Mesodermal cell (in vitro differentiated cells): ENCODE measurements at regions not wholly inside any gene's neighbourhood (a gene's known extent, or its start where the extent isn't known, plus 50 kb on each side); places are given as distances from the start of the nearest gene placed in this dataset.

Experiments
- H3K27ac ChIP-seq: 2 replicates; pipeline ENCODE4 v1.7.0; 2013; ENCODE audit warnings: mild to moderate bottlenecking, low read depth, low read length, moderate library complexity; ENCODE audit not compliant: severe bottlenecking
- H3K36me3 ChIP-seq: 2 replicates; pipeline ENCODE4 v1.7.1; 2013; ENCODE audit warnings: mild to moderate bottlenecking, low read length, moderate library complexity; ENCODE audit not compliant: control insufficient read depth, insufficient read depth
- H3K4me1 ChIP-seq: one replicate; pipeline ENCODE4 v1.7.1; 2013; ENCODE audit warnings: mild to moderate bottlenecking, low read length; ENCODE audit not compliant: insufficient read depth, control insufficient read depth, poor library complexity, severe bottlenecking
- H3K4me3 ChIP-seq: 2 replicates; pipeline ENCODE4 v1.7.0; 2013; ENCODE audit warnings: low read length, control low read depth, mild to moderate bottlenecking; ENCODE audit not compliant: insufficient read depth, poor library complexity, severe bottlenecking; ENCODE audit errors: extremely low read depth
- H3K9me3 ChIP-seq: 2 replicates; pipeline ENCODE4 v1.7.1; 2013; ENCODE audit warnings: mild to moderate bottlenecking, low read length, moderate library complexity; ENCODE audit not compliant: control insufficient read depth
- WGBS, 2 experiments: methylation state at CpG; one replicate each; pipeline ENCODE4 v1.1.5; 2013; ENCODE audit warnings: missing lambda C conversion rate in 2 of 2; ENCODE audit not compliant: insufficient coverage in 2 of 2; 5-methylcytosine and 5-hydroxymethylcytosine counted together

- Histone ChIP-seq H3K4me3 (no peak overlapping the region), H3K27ac (no peak overlapping the region), H3K9me3 (no peaks in the 10 kb centered on the region), H3K36me3 (no peaks in the 10 kb centered on the region), H3K4me1 (no peaks in the 10 kb centered on the region)
- 100% methylated on average over 1 to 2 of the region's 2 CpGs for whole genome bisulfite sequencing, 2 experiments
Measured at GRCh38 chr9:107948601-107949000, 459.0 kb upstream of the KLF4 start.

DNA sequence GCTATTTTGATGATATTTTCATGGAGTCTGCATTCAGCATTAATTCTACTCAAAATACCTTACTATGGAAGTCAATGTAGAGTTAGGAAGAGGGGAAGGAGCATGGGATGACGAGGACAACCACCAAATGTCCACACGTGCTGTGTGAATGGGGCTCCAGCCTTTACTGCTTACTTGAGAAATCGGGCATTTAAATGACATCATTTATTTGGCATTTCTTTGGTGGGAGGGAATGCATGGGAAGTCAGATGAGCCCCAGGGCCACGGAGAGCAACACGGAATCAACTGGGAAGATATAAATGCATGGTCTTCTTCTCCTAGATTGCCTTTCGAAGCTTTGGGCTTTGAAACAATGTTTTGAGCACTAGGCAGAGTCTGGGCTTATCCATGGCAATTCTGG lies 458.5 kb upstream of the KLF4 start:
- WGBS, 2 experiments: 77 to 94% methylated on average over 4 to 6 of the region's 6 CpGs
- Histone ChIP-seq H3K36me3 (no peaks in the 10 kb centered on the region), H3K4me3 (no peak overlapping the region), H3K9me3 (no peaks in the 10 kb centered on the region), H3K4me1 (no peaks in the 10 kb centered on the region), H3K27ac (no peak overlapping the region)

- Histone ChIP-seq H3K27ac (no peak overlapping the region), H3K36me3 (no peaks in the 10 kb centered on the region), H3K4me3 (no peak overlapping the region), H3K9me3 (no peaks in the 10 kb centered on the region), H3K4me1 (no peaks in the 10 kb centered on the region)
- 94 to 100% methylated on average over 2 of the region's 5 CpGs for WGBS, 2 experiments
Measured at GRCh38 chr9:107946364-107947141, 457.0 kb upstream of the KLF4 start.

GRCh38 chr9:107945961-107946360 lies 456.4 kb upstream of the KLF4 start:
- WGBS, 2 experiments: 75 to 80% methylated on average over 1 of the region's 2 CpGs
- Histone ChIP-seq H3K9me3 (no peaks in the 10 kb centered on the region), H3K27ac (no peak overlapping the region), H3K4me1 (no peaks in the 10 kb centered on the region), H3K36me3 (no peaks in the 10 kb centered on the region), H3K4me3 (no peak overlapping the region)

DNA sequence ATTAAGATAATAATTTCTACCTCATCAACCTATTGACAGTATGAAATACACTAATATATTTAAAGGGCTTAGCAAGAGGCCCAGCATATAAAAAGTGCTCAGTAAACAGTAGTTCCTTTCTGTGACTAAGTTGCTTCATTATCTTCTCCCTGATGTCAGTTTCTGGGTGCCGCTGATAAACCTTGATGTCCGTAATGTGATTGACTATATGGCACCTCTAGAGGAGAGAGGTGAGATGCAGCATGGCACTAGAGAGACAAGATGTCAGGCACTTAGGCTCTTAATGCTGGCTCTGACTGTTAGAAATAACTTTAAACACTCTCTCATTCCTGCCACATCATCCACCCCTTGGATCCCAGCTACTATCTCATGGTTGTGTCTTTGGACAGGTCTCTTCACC lies 455.9 kb upstream of the KLF4 start:
- H3K4me3 ChIP-seq: no peak overlapping the region
- no peaks in the 10 kb centered on the region for H3K4me1 ChIP-seq
- WGBS, 2 experiments: 31 to 43% methylated on average over 2 of the region's 2 CpGs
- no peak overlapping the region for H3K27ac ChIP-seq
- no peaks in the 10 kb centered on the region for H3K36me3 ChIP-seq
- no peaks in the 10 kb centered on the region for H3K9me3 ChIP-seq

DNA sequence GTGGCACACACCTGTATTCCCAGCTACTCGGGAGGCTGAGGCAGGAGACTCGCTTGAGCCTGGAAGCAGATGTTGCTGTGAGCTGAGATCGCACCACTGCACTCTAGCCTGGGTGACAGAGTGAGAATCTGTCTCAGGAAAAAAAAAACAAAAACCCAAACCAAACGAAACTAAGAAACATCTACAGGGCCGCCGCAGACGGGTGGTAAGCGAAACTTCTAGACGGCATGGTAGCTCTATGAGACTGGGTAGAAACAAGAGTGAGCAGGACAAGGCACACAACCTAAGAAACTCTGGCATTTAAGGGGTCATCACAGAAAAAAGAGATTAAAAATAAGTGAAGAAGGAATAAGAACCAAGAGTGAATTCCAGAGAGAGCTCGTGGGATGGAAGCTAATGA lies 454.8 kb upstream of the KLF4 start:
- no peaks in the 10 kb centered on the region for H3K36me3 ChIP-seq
- no peaks in the 10 kb centered on the region for H3K4me1 ChIP-seq
- 90 to 95% methylated on average over 3 to 7 of the region's 10 CpGs for WGBS, 2 experiments
- no peak overlapping the region for H3K27ac ChIP-seq
- H3K9me3 ChIP-seq: no peaks in the 10 kb centered on the region
- H3K4me3 ChIP-seq: no peak overlapping the region

DNA sequence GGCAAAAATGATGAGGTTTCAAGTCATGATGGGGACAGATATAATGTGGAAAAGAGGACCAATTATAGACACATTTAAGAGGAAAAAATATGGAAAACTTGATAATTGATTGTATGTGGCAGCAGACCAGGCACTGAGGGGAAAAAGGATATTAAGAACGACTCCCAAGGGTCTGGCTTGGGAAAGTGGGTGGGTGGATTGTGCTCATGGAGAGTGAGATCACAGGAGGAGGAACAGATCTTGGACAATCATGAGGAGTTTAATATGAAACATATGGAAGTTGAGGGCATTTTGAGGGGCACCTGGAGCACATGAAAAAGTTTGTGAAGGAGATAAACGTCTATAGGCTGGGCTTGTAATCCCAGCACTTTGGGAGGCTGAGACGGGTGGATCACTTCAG lies 454.3 kb upstream of the KLF4 start:
- no peak overlapping the region for H3K4me3 ChIP-seq
- H3K9me3 ChIP-seq: no peaks in the 10 kb centered on the region
- WGBS, 2 experiments: 71 to 86% methylated on average over 1 to 2 of the region's 3 CpGs
- H3K4me1 ChIP-seq: no peaks in the 10 kb centered on the region
- H3K36me3 ChIP-seq: no peaks in the 10 kb centered on the region
- H3K27ac ChIP-seq: no peak overlapping the region

GRCh38 chr9:107942856-107943255 lies 453.3 kb upstream of the KLF4 start:
- no peak overlapping the region for H3K27ac ChIP-seq
- H3K4me3 ChIP-seq: no peak overlapping the region
- WGBS, 2 experiments: 88 to 100% methylated on average over 1 of the region's 2 CpGs
- no peaks in the 10 kb centered on the region for H3K9me3 ChIP-seq
- no peaks in the 10 kb centered on the region for H3K4me1 ChIP-seq
- no peaks in the 10 kb centered on the region for H3K36me3 ChIP-seq

DNA sequence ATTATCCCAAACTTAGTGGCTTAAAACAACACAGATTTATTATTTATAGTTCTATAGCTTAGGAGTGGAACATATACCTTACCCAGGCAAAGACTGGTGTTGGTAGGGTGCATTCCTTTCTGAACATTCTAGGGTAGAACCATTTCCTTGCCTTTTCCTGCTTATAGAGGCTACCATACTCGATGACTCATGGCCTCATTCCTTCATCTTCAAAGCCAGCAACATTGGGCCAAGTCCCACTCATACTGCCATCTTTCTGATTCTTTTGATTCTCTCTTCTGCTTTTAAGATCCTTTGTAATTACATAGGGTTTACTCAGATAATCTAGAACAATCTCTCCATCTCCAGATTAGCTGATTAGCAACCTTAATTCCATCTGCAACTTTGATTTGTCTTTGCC lies 452.7 kb upstream of the KLF4 start:
- H3K4me1 ChIP-seq: no peaks in the 10 kb centered on the region
- WGBS, 2 experiments: 100% methylated on average over 1 of the region's 1 CpG

GRCh38 chr9:107940616-107941595 lies 451.3 kb upstream of the KLF4 start:
- H3K4me1 ChIP-seq: no peaks in the 10 kb centered on the region
- no peak overlapping the region for H3K27ac ChIP-seq
- no peak overlapping the region for H3K4me3 ChIP-seq
- H3K9me3 ChIP-seq: no peaks in the 10 kb centered on the region
- H3K36me3 ChIP-seq: no peaks in the 10 kb centered on the region
- 92 to 97% methylated on average over 6 to 7 of the region's 7 CpGs for WGBS, 2 experiments

More for the DNA sequence above, 452.7 kb upstream of the KLF4 start:
- no peaks in the 10 kb centered on the region for H3K9me3 ChIP-seq
- no peak overlapping the region for H3K4me3 ChIP-seq
- no peak overlapping the region for H3K27ac ChIP-seq
- H3K36me3 ChIP-seq: no peaks in the 10 kb centered on the region
